ENCODE measurements at regions not wholly inside any gene's neighbourhood (a gene's known extent, or its start where the extent isn't known, plus 50 kb on each side); places are given as distances from the start of the nearest gene placed in this dataset.

DNA sequence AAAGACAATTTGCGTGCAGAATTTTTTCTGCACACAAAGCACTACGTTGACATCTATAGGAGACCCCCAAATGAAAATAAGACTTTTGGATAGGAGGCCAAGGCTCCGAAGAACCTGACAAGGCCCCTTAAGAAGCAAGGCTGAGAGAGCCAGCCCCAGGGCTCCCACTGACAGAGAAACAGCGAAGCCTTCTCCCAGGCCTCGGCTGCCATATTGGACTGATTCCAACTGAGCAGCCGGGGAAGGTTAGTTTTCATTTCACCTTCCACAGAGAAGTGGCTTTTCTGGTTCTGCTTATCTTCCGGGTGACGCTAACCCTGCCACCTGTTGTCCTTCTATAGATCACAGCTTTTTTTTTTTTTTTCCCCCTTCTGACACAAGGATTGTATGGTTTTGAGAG lies 356.7 kb downstream of the SOX9 start:
- no peak for DNase-seq (ENCODE audit: low read depth in 6 of 9, low spot score in 9 of 9)
- no peaks in the 10 kb centered on the region for H3K4me1 ChIP-seq (ENCODE audit: control insufficient read depth in 2 of 2, insufficient read depth in 2 of 2, low read length in 2 of 2)
- H3K27me3 ChIP-seq (ENCODE audit: control insufficient read depth in 2 of 2, insufficient read depth in 1 of 2, low read length in 1 of 2) = peaks cover 0 to 6% of the 10 kb centered on the region in 2 donors
- no peaks in the 10 kb centered on the region for H3K36me3 ChIP-seq (ENCODE audit: control insufficient read depth in 2 of 2, insufficient read depth in 2 of 2, low read length in 1 of 2)
- H3K4me3 ChIP-seq (ENCODE audit: low read length in 2 of 2) = no peak overlapping the region
- H3K9me3 ChIP-seq (ENCODE audit: control insufficient read depth in 2 of 2, insufficient read depth in 1 of 2, low read length in 1 of 2) = no peaks in the 10 kb centered on the region
- no peak overlapping the region for H3K27ac ChIP-seq (ENCODE audit: low read depth in 1 of 2, low read length in 1 of 2)
- 94% methylated on average over 8 of the region's 8 CpGs for WGBS

GRCh38 chr17:72479113-72479512 lies 358.3 kb downstream of the SOX9 start:
- H3K4me1 ChIP-seq (ENCODE audit: control insufficient read depth in 2 of 2, insufficient read depth in 2 of 2, low read length in 2 of 2) = no peaks in the 10 kb centered on the region
- H3K9me3 ChIP-seq (ENCODE audit: control insufficient read depth in 2 of 2, insufficient read depth in 1 of 2, low read length in 1 of 2) = no peaks in the 10 kb centered on the region
- H3K36me3 ChIP-seq (ENCODE audit: control insufficient read depth in 2 of 2, insufficient read depth in 2 of 2, low read length in 1 of 2) = no peaks in the 10 kb centered on the region
- DNase-seq (ENCODE audit: low read depth in 6 of 9, low spot score in 9 of 9) = no peak
- H3K27me3 ChIP-seq (ENCODE audit: control insufficient read depth in 2 of 2, insufficient read depth in 1 of 2, low read length in 1 of 2) = peaks cover 0 to 6% of the 10 kb centered on the region in 2 donors
- WGBS = 84% methylated on average over 4 of the region's 4 CpGs
- H3K4me3 ChIP-seq (ENCODE audit: low read length in 2 of 2) = no peak overlapping the region
- no peak overlapping the region for H3K27ac ChIP-seq (ENCODE audit: low read depth in 1 of 2, low read length in 1 of 2)

GRCh38 chr17:72481572-72481971 lies 360.8 kb downstream of the SOX9 start:
- WGBS = 86% methylated on average over 2 of the region's 2 CpGs
- no peaks in the 10 kb centered on the region for H3K9me3 ChIP-seq (ENCODE audit: control insufficient read depth in 2 of 2, insufficient read depth in 1 of 2, low read length in 1 of 2)
- no peak for DNase-seq (ENCODE audit: low read depth in 6 of 9, low spot score in 9 of 9)

GRCh38 chr17:72485596-72485995 lies 364.8 kb downstream of the SOX9 start:
- WGBS = 87% methylated on average over 4 of the region's 4 CpGs
- Histone ChIP-seq H3K36me3 (ENCODE audit: control insufficient read depth in 2 of 2, insufficient read depth in 2 of 2, low read length in 1 of 2) (no peaks in the 10 kb centered on the region), H3K27ac (ENCODE audit: low read depth in 1 of 2, low read length in 1 of 2) (no peak overlapping the region), H3K4me1 (ENCODE audit: control insufficient read depth in 2 of 2, insufficient read depth in 2 of 2, low read length in 2 of 2) (no peaks in the 10 kb centered on the region), H3K27me3 (ENCODE audit: control insufficient read depth in 2 of 2, insufficient read depth in 1 of 2, low read length in 1 of 2) (peaks cover 0 to 2% of the 10 kb centered on the region in 2 donors), H3K4me3 (ENCODE audit: low read length in 2 of 2) (no peak overlapping the region), H3K9me3 (ENCODE audit: control insufficient read depth in 2 of 2, insufficient read depth in 1 of 2, low read length in 1 of 2) (no peaks in the 10 kb centered on the region)
- DNase-seq (ENCODE audit: low read depth in 6 of 9, low spot score in 9 of 9) = no peak

More at GRCh38 chr17:72481572-72481971, 360.8 kb downstream of the SOX9 start:
- Histone ChIP-seq H3K4me3 (ENCODE audit: low read length in 2 of 2) (no peak overlapping the region), H3K4me1 (ENCODE audit: control insufficient read depth in 2 of 2, insufficient read depth in 2 of 2, low read length in 2 of 2) (no peaks in the 10 kb centered on the region), H3K36me3 (ENCODE audit: control insufficient read depth in 2 of 2, insufficient read depth in 2 of 2, low read length in 1 of 2) (no peaks in the 10 kb centered on the region), H3K27ac (ENCODE audit: low read depth in 1 of 2, low read length in 1 of 2) (no peak overlapping the region), H3K27me3 (ENCODE audit: control insufficient read depth in 2 of 2, insufficient read depth in 1 of 2, low read length in 1 of 2) (peaks cover 0 to 2% of the 10 kb centered on the region in 2 donors)

- Histone ChIP-seq H3K4me1 (ENCODE audit: control insufficient read depth in 2 of 2, insufficient read depth in 2 of 2, low read length in 2 of 2) (no peaks in the 10 kb centered on the region), H3K36me3 (ENCODE audit: control insufficient read depth in 2 of 2, insufficient read depth in 2 of 2, low read length in 1 of 2) (no peaks in the 10 kb centered on the region), H3K4me3 (ENCODE audit: low read length in 2 of 2) (no peak overlapping the region), H3K9me3 (ENCODE audit: control insufficient read depth in 2 of 2, insufficient read depth in 1 of 2, low read length in 1 of 2) (no peaks in the 10 kb centered on the region), H3K27me3 (ENCODE audit: control insufficient read depth in 2 of 2, insufficient read depth in 1 of 2, low read length in 1 of 2) (peaks cover 0 to 2% of the 10 kb centered on the region in 2 donors), H3K27ac (ENCODE audit: low read depth in 1 of 2, low read length in 1 of 2) (no peak overlapping the region)
- DNase-seq (ENCODE audit: low read depth in 6 of 9, low spot score in 9 of 9) = no peak
These were observed 366.0 kb downstream of the SOX9 start for GRCh38 chr17:72486806-72487205.

- DNase-seq (ENCODE audit: low read depth in 6 of 9, low spot score in 9 of 9) = no peak
- no peaks in the 10 kb centered on the region for H3K4me1 ChIP-seq (ENCODE audit: control insufficient read depth in 2 of 2, insufficient read depth in 2 of 2, low read length in 2 of 2)
- WGBS = 77% methylated on average over 19 of the region's 19 CpGs
These were observed 367.1 kb downstream of the SOX9 start for GRCh38 chr17:72487731-72488494.

GRCh38 chr17:72488555-72489271 lies 367.9 kb downstream of the SOX9 start:
- Histone ChIP-seq H3K27ac (ENCODE audit: low read depth in 1 of 2, low read length in 1 of 2) (no peak overlapping the region), H3K27me3 (ENCODE audit: control insufficient read depth in 2 of 2, insufficient read depth in 1 of 2, low read length in 1 of 2) (peaks cover 0 to 2% of the 10 kb centered on the region in 2 donors), H3K36me3 (ENCODE audit: control insufficient read depth in 2 of 2, insufficient read depth in 2 of 2, low read length in 1 of 2) (no peaks in the 10 kb centered on the region), H3K9me3 (ENCODE audit: control insufficient read depth in 2 of 2, insufficient read depth in 1 of 2, low read length in 1 of 2) (no peaks in the 10 kb centered on the region), H3K4me3 (ENCODE audit: low read length in 2 of 2) (no peak overlapping the region), H3K4me1 (ENCODE audit: control insufficient read depth in 2 of 2, insufficient read depth in 2 of 2, low read length in 2 of 2) (no peaks in the 10 kb centered on the region)
- DNase-seq (ENCODE audit: low read depth in 6 of 9, low spot score in 9 of 9) = no peak
- WGBS = 79% methylated on average over 11 of the region's 11 CpGs

More at GRCh38 chr17:72487731-72488494, 367.1 kb downstream of the SOX9 start:
- no peak overlapping the region for H3K4me3 ChIP-seq (ENCODE audit: low read length in 2 of 2)
- H3K27ac ChIP-seq (ENCODE audit: low read depth in 1 of 2, low read length in 1 of 2) = no peak overlapping the region
- H3K27me3 ChIP-seq (ENCODE audit: control insufficient read depth in 2 of 2, insufficient read depth in 1 of 2, low read length in 1 of 2) = peaks cover 0 to 2% of the 10 kb centered on the region in 2 donors
- H3K9me3 ChIP-seq (ENCODE audit: control insufficient read depth in 2 of 2, insufficient read depth in 1 of 2, low read length in 1 of 2) = no peaks in the 10 kb centered on the region
- no peaks in the 10 kb centered on the region for H3K36me3 ChIP-seq (ENCODE audit: control insufficient read depth in 2 of 2, insufficient read depth in 2 of 2, low read length in 1 of 2)

DNA sequence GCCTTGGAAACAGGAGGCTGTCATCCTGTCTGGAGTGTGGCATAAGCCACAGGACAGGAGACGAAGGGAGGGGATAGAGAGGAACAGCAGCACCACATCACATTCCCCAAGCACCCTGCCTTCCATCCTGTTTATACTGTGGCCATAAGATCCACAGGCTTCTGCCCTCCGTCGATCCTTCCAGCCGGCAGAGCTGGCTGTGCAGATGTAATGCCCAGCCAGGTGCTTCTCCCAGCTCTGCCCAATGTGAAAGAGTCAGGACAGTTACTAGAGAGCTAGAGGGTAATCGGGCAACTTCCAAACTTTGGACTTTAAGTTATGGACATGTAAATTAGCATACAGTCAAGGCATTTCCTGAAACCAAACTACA lies 368.4 kb downstream of the SOX9 start:
- Histone ChIP-seq H3K9me3 (ENCODE audit: control insufficient read depth in 2 of 2, insufficient read depth in 1 of 2, low read length in 1 of 2) (no peaks in the 10 kb centered on the region), H3K36me3 (ENCODE audit: control insufficient read depth in 2 of 2, insufficient read depth in 2 of 2, low read length in 1 of 2) (no peaks in the 10 kb centered on the region), H3K4me3 (ENCODE audit: low read length in 2 of 2) (no peak overlapping the region), H3K27me3 (ENCODE audit: control insufficient read depth in 2 of 2, insufficient read depth in 1 of 2, low read length in 1 of 2) (peaks cover 0 to 2% of the 10 kb centered on the region in 2 donors), H3K27ac (ENCODE audit: low read depth in 1 of 2, low read length in 1 of 2) (no peak overlapping the region), H3K4me1 (ENCODE audit: control insufficient read depth in 2 of 2, insufficient read depth in 2 of 2, low read length in 2 of 2) (no peaks in the 10 kb centered on the region)
- no peak for DNase-seq (ENCODE audit: low read depth in 6 of 9, low spot score in 9 of 9)
- 46% methylated on average over 5 of the region's 5 CpGs for whole genome bisulfite sequencing

DNA sequence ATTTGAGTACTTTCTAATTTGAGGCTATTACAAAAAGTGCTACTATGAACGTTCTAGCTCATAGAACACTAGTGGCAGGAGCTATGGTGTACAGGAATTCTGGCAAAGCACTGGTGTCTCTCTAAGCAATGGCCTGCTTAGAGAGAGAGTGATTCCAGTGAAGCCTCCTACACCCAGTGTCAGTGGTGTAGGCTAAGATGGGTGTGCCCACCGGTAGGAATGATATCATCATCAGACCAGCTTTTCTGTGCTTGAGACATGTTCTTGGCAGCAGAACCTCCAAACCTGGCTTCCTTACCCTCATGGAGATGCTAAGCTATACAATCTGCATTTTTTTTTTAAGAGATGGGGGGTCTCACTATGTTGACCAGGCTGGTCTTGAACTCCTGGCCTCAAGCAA lies 370.3 kb downstream of the SOX9 start:
- H3K9me3 ChIP-seq (ENCODE audit: control insufficient read depth in 2 of 2, insufficient read depth in 1 of 2, low read length in 1 of 2) = no peaks in the 10 kb centered on the region
- H3K36me3 ChIP-seq (ENCODE audit: control insufficient read depth in 2 of 2, insufficient read depth in 2 of 2, low read length in 1 of 2) = no peaks in the 10 kb centered on the region
- DNase-seq (ENCODE audit: low read depth in 6 of 9, low spot score in 9 of 9) = no peak
- no peak overlapping the region for H3K4me3 ChIP-seq (ENCODE audit: low read length in 2 of 2)
- 89% methylated on average over 2 of the region's 2 CpGs for WGBS
- H3K27ac ChIP-seq (ENCODE audit: low read depth in 1 of 2, low read length in 1 of 2) = no peak overlapping the region
- peaks cover 0 to 2% of the 10 kb centered on the region in 2 donors for H3K27me3 ChIP-seq (ENCODE audit: control insufficient read depth in 2 of 2, insufficient read depth in 1 of 2, low read length in 1 of 2)
- no peaks in the 10 kb centered on the region for H3K4me1 ChIP-seq (ENCODE audit: control insufficient read depth in 2 of 2, insufficient read depth in 2 of 2, low read length in 2 of 2)

Measured in thymus (tissue), 11 donors.